Adipocyte (in vitro differentiated cells): ENCODE measurements at regions not wholly inside any gene's neighbourhood (a gene's known extent, or its start where the extent isn't known, plus 50 kb on each side); places are given as distances from the start of the nearest gene placed in this dataset.

Experiments
- DNase-seq: peaks from one replicate; pipeline ENCODE4 v3.0.0-alpha.2; 2015; ENCODE audit warnings: low read depth
- H3K27me3 ChIP-seq: replicated peaks from 2 replicates; pipeline ENCODE4 v1.7.0; 2013; ENCODE audit warnings: mild to moderate bottlenecking, low read length, moderate library complexity; ENCODE audit not compliant: control insufficient read depth, insufficient read depth
- H3K36me3 ChIP-seq: 2 replicates; pipeline ENCODE4 v1.7.0; 2013; ENCODE audit warnings: low read length, mild to moderate bottlenecking, moderate library complexity; ENCODE audit not compliant: control insufficient read depth, insufficient read depth, severe bottlenecking
- H3K4me1 ChIP-seq: 2 replicates; pipeline ENCODE4 v1.7.0; 2013; ENCODE audit warnings: mild to moderate bottlenecking, low read length, moderate library complexity; ENCODE audit not compliant: control insufficient read depth, insufficient read depth
- H3K4me3 ChIP-seq: 2 replicates; pipeline ENCODE4 v1.7.0; 2013; ENCODE audit warnings: mild to moderate bottlenecking, low read length, moderate library complexity
- H3K9ac ChIP-seq: 2 replicates; pipeline ENCODE4 v1.7.0; 2013; ENCODE audit warnings: mild to moderate bottlenecking, low read length, moderate library complexity
- H3K9me3 ChIP-seq: 2 replicates; pipeline ENCODE4 v1.7.0; 2013; ENCODE audit warnings: mild to moderate bottlenecking, low read length, moderate library complexity; ENCODE audit not compliant: control insufficient read depth

DNA sequence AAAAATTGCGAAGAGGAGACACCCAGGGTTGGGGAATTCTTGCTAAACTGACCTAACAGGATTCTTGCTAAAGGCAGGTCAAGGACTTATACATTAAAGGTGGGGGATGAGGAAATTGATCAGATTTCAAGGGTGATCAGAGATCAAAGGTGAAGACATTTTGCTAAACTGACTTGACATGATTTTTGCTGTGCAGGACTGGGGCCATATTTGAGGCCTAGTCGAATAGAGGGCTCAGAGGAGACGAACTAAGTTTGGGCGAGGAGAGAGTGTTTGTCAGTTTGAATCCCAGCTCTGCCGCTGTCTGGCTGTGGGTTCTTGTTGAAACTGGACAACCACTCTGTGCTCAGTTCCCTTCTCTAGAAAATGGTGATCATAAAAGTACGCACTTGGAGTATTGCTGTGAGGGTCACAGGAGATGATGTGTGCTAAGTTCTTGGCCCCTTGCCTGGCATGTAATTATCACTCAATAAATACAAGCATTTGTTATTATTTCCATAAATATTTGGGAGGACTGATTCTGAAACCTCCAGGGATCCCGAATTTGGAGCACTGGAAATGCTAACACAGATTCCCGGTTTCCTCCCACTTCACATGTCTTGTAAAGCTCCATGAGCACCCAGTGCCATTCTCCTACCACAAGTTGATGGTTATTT lies 364.8 kb upstream of the PROK2 start:
- no peak overlapping the region for H3K4me3 ChIP-seq
- H3K4me1 ChIP-seq = peaks cover 20% of the 10 kb centered on the region
- H3K36me3 ChIP-seq = no peaks in the 10 kb centered on the region
- no peak for DNase-seq
- no peaks in the 10 kb centered on the region for H3K27me3 ChIP-seq
- no peak overlapping the region for H3K9ac ChIP-seq
- H3K9me3 ChIP-seq = no peaks in the 10 kb centered on the region

DNA sequence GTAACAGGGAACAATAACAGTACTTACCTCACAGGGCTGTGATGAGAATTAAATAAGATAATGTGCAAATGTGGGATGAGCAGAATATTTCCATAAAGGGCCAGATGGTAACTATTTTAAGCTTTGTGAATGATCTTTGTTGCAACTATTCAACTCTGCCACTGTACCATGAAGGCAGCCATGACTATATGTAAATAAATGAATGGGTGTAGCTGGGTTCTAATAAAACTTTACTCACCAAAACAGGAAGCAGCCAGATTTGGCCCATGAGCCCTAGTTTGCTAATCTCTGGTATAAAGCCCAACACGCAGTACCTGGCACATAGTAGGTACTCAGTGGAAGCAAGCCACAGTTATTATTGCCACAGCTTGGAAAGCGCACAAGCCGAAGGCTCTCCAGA lies 362.7 kb upstream of the PROK2 start:
- no peak for DNase-seq
- no peak overlapping the region for H3K9ac ChIP-seq
- H3K4me1 ChIP-seq = peaks cover 6% of the 10 kb centered on the region
- no peaks in the 10 kb centered on the region for H3K27me3 ChIP-seq
- no peaks in the 10 kb centered on the region for H3K9me3 ChIP-seq
- no peak overlapping the region for H3K4me3 ChIP-seq
- no peaks in the 10 kb centered on the region for H3K36me3 ChIP-seq

DNA sequence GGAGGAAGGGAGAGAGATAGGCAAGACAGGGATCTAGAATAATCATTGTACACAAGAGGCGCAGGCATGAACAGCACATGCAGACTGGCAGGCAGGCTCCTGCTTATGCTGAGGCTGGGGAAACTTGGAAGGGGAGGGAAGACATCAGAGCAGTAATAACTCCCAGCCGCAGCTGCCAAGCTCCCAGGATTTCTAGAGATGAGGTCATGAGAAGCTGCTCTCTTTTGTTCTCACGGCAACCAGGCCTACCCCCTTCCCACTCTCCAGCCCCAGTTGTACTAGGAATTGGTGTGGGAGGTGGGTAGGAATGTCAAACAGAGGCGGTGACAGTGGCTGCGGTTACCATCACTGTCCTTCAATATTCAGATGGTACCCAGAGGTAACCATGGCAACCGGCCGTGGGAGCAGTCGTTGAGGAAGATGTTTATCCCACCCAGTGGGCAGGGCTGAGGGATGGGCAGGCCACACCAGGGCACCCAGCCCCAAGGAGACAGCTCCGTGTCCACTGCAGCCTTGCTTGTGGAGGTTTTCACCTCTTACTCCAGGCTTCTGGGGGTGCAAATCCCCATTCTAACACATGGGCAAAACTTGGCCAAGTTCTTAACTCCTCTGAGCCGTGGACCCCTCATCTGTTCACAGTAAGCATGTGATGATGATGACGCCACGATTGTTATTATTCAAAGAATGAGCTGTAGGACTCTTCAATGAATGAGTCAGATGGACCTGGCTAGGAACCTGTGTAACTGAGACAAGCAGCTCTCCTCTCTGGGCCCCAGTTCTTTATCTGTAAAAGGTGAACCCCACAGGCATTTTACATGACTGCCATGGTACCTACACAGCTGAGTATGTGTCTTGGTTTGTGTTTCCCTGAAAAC lies 360.8 kb upstream of the PROK2 start:
- Histone ChIP-seq H3K4me3 (no peak overlapping the region), H3K4me1 (no peaks in the 10 kb centered on the region), H3K36me3 (no peaks in the 10 kb centered on the region), H3K9ac (no peak overlapping the region), H3K9me3 (peaks cover 6% of the 10 kb centered on the region), H3K27me3 (no peaks in the 10 kb centered on the region)
- peak; percentile 58 for DNase-seq

DNA sequence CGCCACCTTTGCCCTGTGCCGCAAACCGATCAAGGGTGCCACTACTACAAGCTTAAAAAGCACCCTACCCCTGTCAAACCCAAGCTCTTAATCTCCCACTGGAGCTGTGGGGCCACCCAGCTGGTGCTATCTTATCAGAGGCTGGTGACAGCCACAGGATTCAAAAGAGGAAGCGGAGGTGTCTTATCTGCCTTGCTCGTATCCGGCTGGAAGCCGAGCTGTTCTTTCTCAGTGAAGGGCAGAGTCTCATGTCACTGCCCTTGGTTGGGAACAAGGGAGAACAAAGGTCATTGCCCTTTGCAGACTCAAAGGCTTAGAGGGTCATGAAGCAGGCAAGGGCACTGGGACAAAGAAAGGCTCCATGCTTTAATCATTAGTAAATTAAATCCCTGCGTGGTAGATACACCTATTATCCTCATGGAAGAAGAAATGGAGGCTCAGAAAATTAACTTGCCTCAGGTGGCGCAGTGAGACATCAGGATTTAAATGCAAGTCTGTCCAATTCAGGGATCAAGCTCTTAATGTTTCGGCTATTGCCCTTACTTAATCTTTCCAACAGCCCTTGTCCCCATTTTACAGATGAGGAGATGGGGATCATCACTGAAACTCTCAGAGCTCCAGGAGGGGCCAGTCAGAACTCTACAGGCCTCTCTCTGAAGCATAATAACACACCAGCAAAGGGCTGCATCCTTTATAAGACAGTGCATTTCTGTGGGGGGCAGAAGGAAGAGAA lies 360.0 kb upstream of the PROK2 start:
- no peaks in the 10 kb centered on the region for H3K36me3 ChIP-seq
- DNase-seq = no peak
- no peaks in the 10 kb centered on the region for H3K27me3 ChIP-seq
- peaks cover 6% of the 10 kb centered on the region for H3K9me3 ChIP-seq
- no peak overlapping the region for H3K9ac ChIP-seq
- H3K4me3 ChIP-seq = no peak overlapping the region
- no peaks in the 10 kb centered on the region for H3K4me1 ChIP-seq

DNA sequence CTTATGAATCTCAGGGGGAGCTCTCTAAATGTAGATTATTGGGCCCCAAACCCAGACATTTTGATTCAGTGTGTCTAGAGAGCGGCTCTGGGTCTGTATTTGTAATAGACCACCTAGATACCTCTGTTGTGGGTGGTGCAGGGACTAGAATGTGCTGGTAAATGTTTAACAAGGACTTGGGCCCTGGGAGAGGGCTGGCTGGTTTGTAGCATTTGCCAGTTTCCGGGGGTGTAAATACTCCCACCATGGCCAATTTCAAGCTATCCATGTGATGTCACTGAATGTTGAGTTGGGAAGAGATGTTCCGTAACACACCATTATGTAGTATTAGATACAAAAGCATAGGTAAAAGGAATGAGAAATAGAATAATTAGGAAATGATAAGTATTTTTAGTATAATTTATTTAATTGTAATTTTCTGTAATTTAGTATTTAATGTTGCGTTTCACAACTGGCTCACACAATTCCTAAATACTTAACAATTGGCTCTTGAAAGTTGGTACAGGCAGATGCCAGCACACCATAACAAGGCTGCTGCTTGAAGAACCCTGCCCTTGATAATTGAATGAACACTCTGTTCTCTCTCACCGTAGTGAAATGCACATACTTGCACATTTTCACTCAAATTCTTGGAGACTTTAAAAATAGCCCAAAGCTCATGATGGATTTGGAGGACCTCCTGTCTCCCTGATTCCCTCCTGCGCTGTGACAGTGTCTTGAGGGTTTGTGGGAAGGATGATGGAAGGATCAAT lies 359.2 kb upstream of the PROK2 start:
- Histone ChIP-seq H3K27me3 (no peaks in the 10 kb centered on the region), H3K9ac (no peak overlapping the region), H3K36me3 (no peaks in the 10 kb centered on the region), H3K4me3 (no peak overlapping the region), H3K9me3 (peaks cover 6% of the 10 kb centered on the region), H3K4me1 (no peaks in the 10 kb centered on the region)
- DNase-seq = no peak

DNA sequence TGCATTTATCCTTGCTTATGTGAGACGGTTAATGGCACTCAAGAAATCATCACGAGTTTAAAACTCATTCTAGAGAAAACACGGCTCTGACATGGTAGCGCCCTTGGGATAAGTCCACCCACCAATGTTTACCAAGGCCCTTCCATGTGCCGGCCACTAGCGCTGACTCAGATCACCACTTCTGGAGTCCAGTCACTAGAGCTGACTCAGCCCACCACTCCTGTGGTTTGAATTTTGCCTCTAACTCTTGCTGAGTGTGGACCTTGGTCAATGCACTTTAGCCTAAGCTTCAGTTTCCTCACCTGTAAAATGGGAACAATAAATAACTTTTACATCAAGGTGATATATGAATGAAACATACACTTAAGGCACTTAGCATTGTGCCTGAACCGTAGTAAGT lies 358.4 kb upstream of the PROK2 start:
- Histone ChIP-seq H3K4me1 (no peaks in the 10 kb centered on the region), H3K27me3 (no peaks in the 10 kb centered on the region), H3K9me3 (peaks cover 6% of the 10 kb centered on the region), H3K9ac (no peak overlapping the region), H3K36me3 (no peaks in the 10 kb centered on the region), H3K4me3 (no peak overlapping the region)
- peak; percentile 43 for DNase-seq

DNA sequence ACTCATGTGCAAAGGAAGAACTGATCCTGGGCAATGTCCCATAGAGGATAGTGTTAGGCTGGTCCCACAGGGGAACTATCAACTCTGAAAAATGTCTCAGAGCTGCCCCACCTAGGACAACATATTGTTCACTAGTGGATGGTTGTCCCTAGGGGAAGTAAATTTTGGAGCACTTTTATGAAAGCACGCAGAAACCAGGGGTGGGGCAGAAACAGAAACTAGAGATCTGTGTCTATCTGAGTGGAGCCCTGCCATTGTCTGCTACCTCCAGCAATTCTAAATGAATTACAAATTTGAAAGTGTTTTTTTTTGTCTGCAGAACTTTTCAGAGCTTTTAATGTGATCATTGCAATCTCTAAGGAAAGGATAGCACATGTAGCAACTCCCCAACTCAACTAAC lies 357.1 kb upstream of the PROK2 start:
- DNase-seq = no peak
- Histone ChIP-seq H3K4me3 (no peak overlapping the region), H3K9ac (no peak overlapping the region), H3K36me3 (no peaks in the 10 kb centered on the region), H3K27me3 (no peaks in the 10 kb centered on the region), H3K4me1 (no peaks in the 10 kb centered on the region), H3K9me3 (peaks cover 6% of the 10 kb centered on the region)

DNA sequence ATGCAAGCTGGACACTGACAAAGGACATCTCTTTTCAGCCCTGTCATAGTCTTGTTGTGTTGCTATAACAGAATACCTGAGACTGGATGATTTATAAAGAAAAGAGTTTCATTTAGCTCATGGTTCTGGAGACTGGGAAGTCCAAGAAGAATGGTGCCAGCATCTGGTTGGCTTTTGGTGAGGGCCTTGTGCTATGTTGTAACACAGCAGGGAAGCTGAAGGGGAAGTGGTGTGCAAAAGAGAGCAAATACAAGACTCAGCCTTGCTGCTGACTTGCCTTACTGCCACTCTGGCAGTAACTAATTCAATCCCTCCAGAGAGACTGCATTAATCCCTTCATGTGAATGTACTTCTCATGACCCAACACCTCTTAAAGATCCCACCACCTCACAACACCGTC lies 356.3 kb upstream of the PROK2 start:
- H3K9me3 ChIP-seq = peaks cover 6% of the 10 kb centered on the region
- no peaks in the 10 kb centered on the region for H3K36me3 ChIP-seq
- H3K4me3 ChIP-seq = no peak overlapping the region
- H3K27me3 ChIP-seq = no peaks in the 10 kb centered on the region
- H3K9ac ChIP-seq = no peak overlapping the region
- no peaks in the 10 kb centered on the region for H3K4me1 ChIP-seq
- DNase-seq = no peak

DNA sequence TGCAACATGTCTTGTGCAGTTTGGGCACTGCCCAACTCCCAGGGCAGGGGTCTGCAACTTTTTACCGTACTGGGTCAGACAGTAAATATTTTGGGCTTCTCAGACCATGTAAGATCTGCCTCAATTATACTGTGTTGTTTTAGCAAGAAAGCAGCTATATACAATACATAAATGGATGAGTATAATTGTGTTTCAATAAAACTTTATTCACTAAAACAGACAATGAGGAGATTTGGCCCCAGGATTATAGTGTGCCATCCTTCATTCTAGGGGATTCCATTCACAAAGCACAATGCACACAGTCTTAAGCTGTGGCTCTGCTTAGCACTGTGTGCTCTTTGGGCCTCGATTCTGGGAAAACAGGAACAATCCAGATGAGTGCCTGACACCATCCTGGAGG lies 354.4 kb upstream of the PROK2 start:
- H3K36me3 ChIP-seq = no peaks in the 10 kb centered on the region
- DNase-seq = no peak
- no peaks in the 10 kb centered on the region for H3K4me1 ChIP-seq
- no peak overlapping the region for H3K4me3 ChIP-seq
- peaks cover 6% of the 10 kb centered on the region for H3K9me3 ChIP-seq
- H3K27me3 ChIP-seq = peaks cover 7% of the 10 kb centered on the region
- no peak overlapping the region for H3K9ac ChIP-seq

DNA sequence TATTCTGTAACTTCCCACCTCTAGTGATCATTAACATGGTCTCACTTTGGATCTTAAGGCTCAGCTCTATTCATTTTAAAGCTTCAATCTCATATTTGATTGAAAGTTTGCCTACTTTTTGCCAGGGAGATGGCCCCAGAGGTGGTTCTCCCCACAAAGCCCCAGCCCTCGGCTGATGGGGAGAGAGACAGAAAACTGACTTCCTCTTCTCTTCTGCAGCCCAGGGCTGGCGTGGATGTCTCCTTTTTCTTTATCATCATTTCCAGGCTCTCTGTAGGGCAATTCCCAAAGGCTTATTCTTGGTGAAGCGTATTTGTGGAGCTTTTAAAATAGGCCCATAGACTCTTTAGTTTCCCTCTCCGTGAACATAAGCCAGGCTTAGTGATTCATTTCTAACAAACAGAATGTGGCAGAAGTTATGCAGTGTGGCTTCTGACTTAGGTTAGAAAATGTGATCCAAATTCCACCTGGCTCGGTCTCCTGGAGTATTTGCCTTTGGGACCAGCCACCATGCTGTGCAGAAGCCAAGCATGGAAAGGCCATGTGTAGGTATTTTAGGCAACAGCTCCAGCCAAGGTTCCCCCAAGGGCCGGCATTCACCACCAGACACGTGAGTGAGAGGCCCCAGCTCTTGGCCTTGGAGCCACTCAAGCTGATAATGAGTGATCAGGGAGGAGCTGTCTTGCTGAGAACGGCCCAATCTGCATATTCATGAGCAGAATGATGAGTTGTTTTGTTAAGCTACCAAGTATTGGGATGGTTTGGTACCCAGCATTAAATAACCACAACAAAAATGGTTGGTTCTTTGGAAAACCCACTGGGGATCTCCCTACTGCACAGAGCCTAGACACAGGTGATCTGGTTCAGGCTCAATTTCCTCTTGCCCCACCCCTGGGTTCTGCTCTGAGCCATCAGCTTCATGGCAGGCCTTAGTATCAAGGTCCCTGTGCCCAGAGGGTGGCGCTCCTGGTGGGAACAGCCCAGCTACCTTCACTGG lies 353.2 kb upstream of the PROK2 start:
- Histone ChIP-seq H3K4me1 (no peaks in the 10 kb centered on the region), H3K4me3 (no peak overlapping the region), H3K9ac (no peak overlapping the region), H3K9me3 (peaks cover 6% of the 10 kb centered on the region), H3K36me3 (no peaks in the 10 kb centered on the region), H3K27me3 (peaks cover 7% of the 10 kb centered on the region)
- DNase-seq = no peak
